Naive B cell (primary cell): ENCODE measurements at regions not wholly inside any gene's neighbourhood (a gene's known extent, or its start where the extent isn't known, plus 50 kb on each side); places are given as distances from the start of the nearest gene placed in this dataset.

Source experiments
- ATAC-seq, 2 donors: fragments of 150-1000 bp; cut with Tn5 transposase; 2 replicates each; pipeline ENCODE4 v1.10.0; 2021; ENCODE audit warnings: low read depth in 2 of 2, mild to moderate bottlenecking in 2 of 2, moderate library complexity in 2 of 2
- DNase-seq: peaks from one replicate; pipeline ENCODE4 v3.0.0; 2022
- H3K27ac Mint-ChIP-seq, 6 donors: one replicate each; pipeline ENCODE4 v1.8.0; 2020 to 2022; ENCODE audit warnings: mild to moderate bottlenecking in 6 of 6, mixed read lengths in 6 of 6, moderate library complexity in 5 of 6, inconsistent platforms in 2 of 6
- H3K27me3 Mint-ChIP-seq, 3 donors: one replicate each; pipeline ENCODE4 v1.8.0; 2021 to 2022; ENCODE audit warnings: mixed read lengths in 3 of 3, mild to moderate bottlenecking in 1 of 3
- H3K36me3 Mint-ChIP-seq, 2 donors: one replicate each; pipeline ENCODE4 v1.8.0; 2020 to 2022; ENCODE audit warnings: mixed read lengths in 2 of 2, inconsistent platforms in 1 of 2, mild to moderate bottlenecking in 1 of 2
- H3K4me1 Mint-ChIP-seq, 3 donors: one replicate each; pipeline ENCODE4 v1.8.0; 2020 to 2022; ENCODE audit warnings: mixed read lengths in 3 of 3, inconsistent platforms in 1 of 3, mild to moderate bottlenecking in 1 of 3, moderate library complexity in 1 of 3
- H3K4me3 Mint-ChIP-seq, 8 donors: one replicate each; pipeline ENCODE4 v1.8.0; 2020 to 2022; ENCODE audit warnings: mild to moderate bottlenecking in 8 of 8, mixed read lengths in 8 of 8, moderate library complexity in 8 of 8, inconsistent platforms in 2 of 8
- H3K9me3 Mint-ChIP-seq, 7 donors: one replicate each; pipeline ENCODE4 v1.8.0; 2020 to 2022; ENCODE audit warnings: mixed read lengths in 7 of 7, mild to moderate bottlenecking in 5 of 7, inconsistent platforms in 2 of 7, moderate library complexity in 1 of 7

- ATAC-seq (no peak), DNase-seq (no peak)
- H3K4me1 Mint-ChIP-seq: peaks cover 2 to 5% (median 5%) of the 10 kb centered on the region in 3 donors
- H3K4me3 Mint-ChIP-seq: no peak overlapping the region
- no peak overlapping the region for H3K27ac Mint-ChIP-seq
- H3K9me3 Mint-ChIP-seq: no peaks in the 10 kb centered on the region
- no peaks in the 10 kb centered on the region for H3K36me3 Mint-ChIP-seq
- H3K27me3 Mint-ChIP-seq: peaks cover 19 to 28% (median 23%) of the 10 kb centered on the region in 3 donors
Measured at GRCh38 chr4:174117445-174117844, 166.0 kb downstream of the FBXO8 start.

GRCh38 chr4:174116021-174116420, 167.4 kb downstream of the FBXO8 start:
- H3K4me3 Mint-ChIP-seq: no peak overlapping the region
- no peaks in the 10 kb centered on the region for H3K9me3 Mint-ChIP-seq
- H3K36me3 Mint-ChIP-seq: no peaks in the 10 kb centered on the region
- no peak for ATAC-seq
- no peak overlapping the region for H3K27ac Mint-ChIP-seq
- H3K4me1 Mint-ChIP-seq: peaks cover 2 to 5% (median 5%) of the 10 kb centered on the region in 3 donors
- DNase-seq: no peak
- peaks cover 16 to 28% (median 24%) of the 10 kb centered on the region in 3 donors for H3K27me3 Mint-ChIP-seq

- Mint-ChIP-seq H3K36me3 (no peaks in the 10 kb centered on the region), H3K9me3 (peaks cover 0 to 2% (median 0%) of the 10 kb centered on the region in 7 donors), H3K4me3 (no peak overlapping the region), H3K4me1 (no peaks in the 10 kb centered on the region), H3K27me3 (peaks cover 10 to 24% (median 22%) of the 10 kb centered on the region in 3 donors), H3K27ac (no peak overlapping the region)
- ATAC-seq (no peak), DNase-seq (no peak)
Measured at GRCh38 chr4:174111422-174111821, 172.0 kb downstream of the FBXO8 start.

- peaks cover 16 to 26% (median 24%) of the 10 kb centered on the region in 3 donors for H3K27me3 Mint-ChIP-seq
- no peak overlapping the region for H3K4me3 Mint-ChIP-seq
- H3K27ac Mint-ChIP-seq: no peak overlapping the region
- ATAC-seq (no peak), DNase-seq (no peak)
- no peaks in the 10 kb centered on the region for H3K36me3 Mint-ChIP-seq
- no peaks in the 10 kb centered on the region for H3K4me1 Mint-ChIP-seq
- peaks cover 0 to 2% (median 0%) of the 10 kb centered on the region in 7 donors for H3K9me3 Mint-ChIP-seq
Measured at GRCh38 chr4:174110180-174110579, 173.3 kb downstream of the FBXO8 start.

GRCh38 chr4:174107746-174108354, 175.6 kb downstream of the FBXO8 start:
- no peak overlapping the region for H3K4me3 Mint-ChIP-seq
- H3K36me3 Mint-ChIP-seq: no peaks in the 10 kb centered on the region
- no peaks in the 10 kb centered on the region for H3K4me1 Mint-ChIP-seq
- peaks cover 16 to 26% (median 24%) of the 10 kb centered on the region in 3 donors for H3K27me3 Mint-ChIP-seq
- peaks cover 0 to 2% (median 0%) of the 10 kb centered on the region in 7 donors for H3K9me3 Mint-ChIP-seq
- DNase-seq (no peak), ATAC-seq (no peak)
- no peak overlapping the region for H3K27ac Mint-ChIP-seq

- peaks cover 0 to 2% (median 0%) of the 10 kb centered on the region in 7 donors for H3K9me3 Mint-ChIP-seq
- H3K27ac Mint-ChIP-seq: no peak overlapping the region
- DNase-seq: no peak
- H3K36me3 Mint-ChIP-seq: no peaks in the 10 kb centered on the region
- H3K27me3 Mint-ChIP-seq: peaks cover 20 to 27% (median 24%) of the 10 kb centered on the region in 3 donors
- ATAC-seq: no peak
- no peaks in the 10 kb centered on the region for H3K4me1 Mint-ChIP-seq
- H3K4me3 Mint-ChIP-seq: no peak overlapping the region
Measured at GRCh38 chr4:174105202-174105601, 178.3 kb downstream of the FBXO8 start.

- Mint-ChIP-seq H3K9me3 (no peaks in the 10 kb centered on the region), H3K27ac (no peak overlapping the region), H3K27me3 (peaks cover 0 to 5% (median 5%) of the 10 kb centered on the region in 3 donors), H3K4me3 (no peak overlapping the region), H3K36me3 (no peaks in the 10 kb centered on the region), H3K4me1 (no peaks in the 10 kb centered on the region)
- DNase-seq (no peak), ATAC-seq (no peak)
Measured at GRCh38 chr4:174100910-174101309, 182.6 kb downstream of the FBXO8 start.

- Mint-ChIP-seq H3K4me3 (no peak overlapping the region), H3K4me1 (no peaks in the 10 kb centered on the region), H3K27me3 (peaks cover 0 to 5% (median 4%) of the 10 kb centered on the region in 3 donors), H3K9me3 (no peaks in the 10 kb centered on the region), H3K36me3 (no peaks in the 10 kb centered on the region), H3K27ac (no peak overlapping the region)
- no peak for ATAC-seq
- DNase-seq: no peak
Measured at GRCh38 chr4:174099712-174100111, 183.8 kb downstream of the FBXO8 start.

GRCh38 chr4:174096999-174097398, 186.5 kb downstream of the FBXO8 start:
- peaks cover 0 to 5% (median 0%) of the 10 kb centered on the region in 3 donors for H3K27me3 Mint-ChIP-seq
- H3K27ac Mint-ChIP-seq: no peak overlapping the region
- peaks cover 3 to 14% (median 3%) of the 10 kb centered on the region in 7 donors for H3K9me3 Mint-ChIP-seq
- H3K4me1 Mint-ChIP-seq: no peaks in the 10 kb centered on the region
- no peaks in the 10 kb centered on the region for H3K36me3 Mint-ChIP-seq
- DNase-seq (no peak), ATAC-seq (no peak)
- H3K4me3 Mint-ChIP-seq: no peak overlapping the region

- Mint-ChIP-seq H3K4me3 (no peak overlapping the region), H3K36me3 (no peaks in the 10 kb centered on the region), H3K27ac (no peak overlapping the region), H3K27me3 (peaks cover 0 to 3% (median 0%) of the 10 kb centered on the region in 3 donors), H3K9me3 (peaks cover 3 to 19% (median 4%) of the 10 kb centered on the region in 7 donors), H3K4me1 (no peaks in the 10 kb centered on the region)
- ATAC-seq (no peak), DNase-seq (no peak)
Measured at GRCh38 chr4:174096456-174096855, 187.0 kb downstream of the FBXO8 start.

- no peak for ATAC-seq
- H3K36me3 Mint-ChIP-seq: no peaks in the 10 kb centered on the region
- no peak overlapping the region for H3K27ac Mint-ChIP-seq
- H3K9me3 Mint-ChIP-seq: peaks cover 3 to 19% (median 6%) of the 10 kb centered on the region in 7 donors
- no peak overlapping the region for H3K4me3 Mint-ChIP-seq
- H3K4me1 Mint-ChIP-seq: no peaks in the 10 kb centered on the region
- peaks cover 0 to 8% (median 4%) of the 10 kb centered on the region in 3 donors for H3K27me3 Mint-ChIP-seq
- DNase-seq: no peak
Measured at GRCh38 chr4:174091130-174091529, 192.3 kb downstream of the FBXO8 start.

- peaks cover 0 to 8% (median 4%) of the 10 kb centered on the region in 3 donors for H3K27me3 Mint-ChIP-seq
- DNase-seq (no peak), ATAC-seq (no peak)
- H3K4me1 Mint-ChIP-seq: no peaks in the 10 kb centered on the region
- no peaks in the 10 kb centered on the region for H3K36me3 Mint-ChIP-seq
- peaks cover 3 to 19% (median 6%) of the 10 kb centered on the region in 7 donors for H3K9me3 Mint-ChIP-seq
- H3K27ac Mint-ChIP-seq: peak overlapping the region in 1 of 6 donors; percentile 96
- no peak overlapping the region for H3K4me3 Mint-ChIP-seq
Measured at GRCh38 chr4:174089711-174090110, 193.8 kb downstream of the FBXO8 start.

- Mint-ChIP-seq H3K27me3 (peaks cover 0 to 8% (median 4%) of the 10 kb centered on the region in 3 donors), H3K9me3 (peaks cover under 1 to 19% (median 5%) of the 10 kb centered on the region in 7 donors), H3K4me1 (no peaks in the 10 kb centered on the region), H3K36me3 (no peaks in the 10 kb centered on the region), H3K4me3 (no peak overlapping the region), H3K27ac (no peak overlapping the region)
- ATAC-seq (no peak), DNase-seq (no peak)
Measured at GRCh38 chr4:174088795-174089194, 194.7 kb downstream of the FBXO8 start.
